ENCODE measurements at regions not wholly inside any gene's neighbourhood (a gene's known extent, or its start where the extent isn't known, plus 50 kb on each side); places are given as distances from the start of the nearest gene placed in this dataset.

GRCh38 chr18:53606792-53607191 is 617.7 kb downstream of the MBD2 start:
- intact Hi-C loops (cut with micrococcal nuclease): no loop called here

GRCh38 chr18:53605198-53605597 is 619.3 kb downstream of the MBD2 start:
- Mint-ChIP-seq H3K4me3 (no peak overlapping the region), H3K9me3 (peaks cover 4% of the 10 kb centered on the region), H3K4me1 (ENCODE audit: low read depth) (no peaks in the 10 kb centered on the region), H3K27me3 (ENCODE audit: insufficient read depth) (no peaks in the 10 kb centered on the region), H3K27ac (no peak overlapping the region), H3K36me3 (ENCODE audit: low read depth) (no peaks in the 10 kb centered on the region)
- DNase-seq (ENCODE audit: low spot score): no peak
- intact Hi-C loops (cut with micrococcal nuclease): no loop called here

More at GRCh38 chr18:53606792-53607191, 617.7 kb downstream of the MBD2 start:
- DNase-seq (ENCODE audit: low spot score): no peak
- H3K4me3 Mint-ChIP-seq: no peak overlapping the region
- H3K4me1 Mint-ChIP-seq (ENCODE audit: low read depth): no peaks in the 10 kb centered on the region
- no peak overlapping the region for H3K27ac Mint-ChIP-seq
- H3K36me3 Mint-ChIP-seq (ENCODE audit: low read depth): no peaks in the 10 kb centered on the region
- peaks cover 4% of the 10 kb centered on the region for H3K9me3 Mint-ChIP-seq
- H3K27me3 Mint-ChIP-seq (ENCODE audit: insufficient read depth): no peaks in the 10 kb centered on the region

GRCh38 chr18:53603276-53603675 is 621.2 kb downstream of the MBD2 start:
- Mint-ChIP-seq H3K4me1 (ENCODE audit: low read depth) (no peaks in the 10 kb centered on the region), H3K4me3 (no peak overlapping the region), H3K27me3 (ENCODE audit: insufficient read depth) (no peaks in the 10 kb centered on the region), H3K27ac (no peak overlapping the region), H3K36me3 (ENCODE audit: low read depth) (no peaks in the 10 kb centered on the region), H3K9me3 (peaks cover 7% of the 10 kb centered on the region)
- no peak for DNase-seq (ENCODE audit: low spot score)
- intact Hi-C loops (cut with micrococcal nuclease): no loop called here

GRCh38 chr18:53601344-53601743 is 623.1 kb downstream of the MBD2 start:
- H3K36me3 Mint-ChIP-seq (ENCODE audit: low read depth): no peaks in the 10 kb centered on the region
- peaks cover 6% of the 10 kb centered on the region for H3K9me3 Mint-ChIP-seq
- H3K27me3 Mint-ChIP-seq (ENCODE audit: insufficient read depth): no peaks in the 10 kb centered on the region
- no peak for DNase-seq (ENCODE audit: low spot score)
- H3K4me1 Mint-ChIP-seq (ENCODE audit: low read depth): no peaks in the 10 kb centered on the region
- no peak overlapping the region for H3K27ac Mint-ChIP-seq
- no peak overlapping the region for H3K4me3 Mint-ChIP-seq
- intact Hi-C loops (cut with micrococcal nuclease): no loop called here

- Mint-ChIP-seq H3K9me3 (peaks cover 5% of the 10 kb centered on the region), H3K36me3 (ENCODE audit: low read depth) (no peaks in the 10 kb centered on the region), H3K27ac (no peak overlapping the region), H3K4me1 (ENCODE audit: low read depth) (no peaks in the 10 kb centered on the region), H3K27me3 (ENCODE audit: insufficient read depth) (no peaks in the 10 kb centered on the region), H3K4me3 (no peak overlapping the region)
- intact Hi-C loops (cut with micrococcal nuclease): no loop called here
- DNase-seq (ENCODE audit: low spot score): no peak
These were observed 637.5 kb downstream of the MBD2 start for GRCh38 chr18:53586923-53587322.
